Transverse colon (tissue), 4 donors: ENCODE measurements at regions not wholly inside any gene's neighbourhood (a gene's known extent, or its start where the extent isn't known, plus 50 kb on each side); places are given as distances from the start of the nearest gene placed in this dataset.

Source experiments
- DNase-seq: peaks from one replicate; pipeline ENCODE4 v3.0.0-alpha.2; 2019
- H3K27ac ChIP-seq, 4 donors: fragments of 200-600 bp; sonication (generic); 2 replicates each; pipeline ENCODE4 v1.5.1; 2016 to 2018; ENCODE audit warnings: inconsistent platforms in 4 of 4
- H3K27me3 ChIP-seq: fragments of 200-600 bp; sonication (generic); 2 replicates; pipeline ENCODE4 v1.5.1; 2017; ENCODE audit warnings: inconsistent platforms
- H3K36me3 ChIP-seq, 4 donors: fragments of 200-600 bp; sonication (generic); 2 replicates each; pipeline ENCODE4 v1.5.1; 2017 to 2019; ENCODE audit warnings: inconsistent platforms in 4 of 4
- H3K4me1 ChIP-seq, 4 donors: fragments of 200-600 bp; sonication (generic); 2 replicates each; pipeline ENCODE4 v1.5.1; 2017 to 2020; ENCODE audit warnings: inconsistent platforms in 4 of 4
- H3K4me3 ChIP-seq, 4 donors: fragments of 200-600 bp; sonication (generic); 1 replicate in 1 of 4; 2 replicates in 3 of 4; pipeline versions ENCODE4 v1.5.1 to v1.6.1; 2017 to 2019; ENCODE audit warnings: inconsistent platforms in 4 of 4
- H3K9me3 ChIP-seq, 2 donors: fragments of 200-600 bp; sonication (generic); 2 replicates each; pipeline ENCODE4 v1.5.1; 2017 to 2019; ENCODE audit warnings: inconsistent platforms in 2 of 2
- EP300 ChIP-seq: sonication (generic); formaldehyde crosslinking; IDR thresholded peaks from one replicate; pipeline ENCODE4 v1.6.1; 2017; ENCODE audit warnings: antibody characterized with exemption, low read depth
- POLR2A ChIP-seq: fragments of 450-650 bp; IDR thresholded peaks from one replicate; pipeline ENCODE4 v1.6.1; 2016; ENCODE audit warnings: antibody characterized with exemption, mild to moderate bottlenecking, moderate library complexity
- POLR2AphosphoS5 ChIP-seq, 3 donors: sonication (generic); formaldehyde crosslinking; IDR thresholded peaks; one replicate each; pipeline ENCODE4 v1.6.1; 2016; ENCODE audit warnings: antibody characterized with exemption in 3 of 3
- WGBS, 2 donors: methylation state at CpG; one replicate each; pipeline ENCODE4 v1.1.5; 2018; ENCODE audit warnings: low coverage in 1 of 2; 5-methylcytosine and 5-hydroxymethylcytosine counted together
- in situ Hi-C, 4 donors: fragments of 200-750 bp; cut with MboI; loops; one replicate each; pipeline versions ENCODE4 v1.15.0 to v1.15.1; 2017; ENCODE audit warnings: low sequenced_read_pairs in 3 of 4, low pct_ligation_motif_present in 1 of 4, low pct_unique_long_range_greater_than_20kb in 1 of 4
- intact Hi-C: fragments of 100-400 bp; cut with DNase I; formaldehyde crosslinking; loops from one replicate; pipeline ENCODE4 v1.15.1; 2023; ENCODE audit warnings: low total_unique reads
- TF ChIP-seq, protein P1 (sequence below), 5 experiments: fragments of 200-600 bp in 3 of 5; fragments of 450-650 bp in 2 of 5; sonication (generic) in 3 of 5; IDR thresholded peaks; 1 replicate in 2 of 5; 2 replicates in 3 of 5; pipeline ENCODE4 v1.5.1; 2016 to 2017; ENCODE audit warnings: antibody characterized with exemption in 5 of 5, inconsistent platforms in 3 of 5, mild to moderate bottlenecking in 2 of 5, moderate library complexity in 1 of 5

DNA sequence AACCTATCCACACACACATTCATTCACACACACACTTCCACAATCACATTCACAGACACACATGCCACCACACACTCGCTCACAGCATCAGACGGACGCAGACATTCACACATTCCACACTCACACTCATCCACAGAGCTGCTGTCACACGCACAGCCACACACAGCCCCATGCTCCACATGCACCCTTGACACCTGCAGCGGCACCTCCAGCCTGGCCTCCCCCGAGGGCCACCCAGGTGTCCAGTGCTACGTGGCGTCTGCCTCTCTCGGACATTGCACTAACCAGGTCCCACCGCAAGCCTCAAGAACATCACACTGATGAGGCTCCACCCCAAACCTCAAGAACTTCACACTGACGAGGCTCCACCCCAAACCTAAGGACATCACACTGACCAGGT is 155.2 kb downstream of the RBFOX3 start:
- no peaks in the 10 kb centered on the region for H3K36me3 ChIP-seq
- WGBS, 2 donors, result 79% methylated on average over 11 of the region's 11 CpGs; no CpG with 5 or more reads in 1 of the 2 donors
- H3K27ac ChIP-seq, result no peak overlapping the region
- TF ChIP-seq POLR2A (no peak), EP300 (no peak), POLR2AphosphoS5 (IDR thresholded peaks at IDR 0.05) (no peak)
- TF ChIP-seq, protein P1, sequence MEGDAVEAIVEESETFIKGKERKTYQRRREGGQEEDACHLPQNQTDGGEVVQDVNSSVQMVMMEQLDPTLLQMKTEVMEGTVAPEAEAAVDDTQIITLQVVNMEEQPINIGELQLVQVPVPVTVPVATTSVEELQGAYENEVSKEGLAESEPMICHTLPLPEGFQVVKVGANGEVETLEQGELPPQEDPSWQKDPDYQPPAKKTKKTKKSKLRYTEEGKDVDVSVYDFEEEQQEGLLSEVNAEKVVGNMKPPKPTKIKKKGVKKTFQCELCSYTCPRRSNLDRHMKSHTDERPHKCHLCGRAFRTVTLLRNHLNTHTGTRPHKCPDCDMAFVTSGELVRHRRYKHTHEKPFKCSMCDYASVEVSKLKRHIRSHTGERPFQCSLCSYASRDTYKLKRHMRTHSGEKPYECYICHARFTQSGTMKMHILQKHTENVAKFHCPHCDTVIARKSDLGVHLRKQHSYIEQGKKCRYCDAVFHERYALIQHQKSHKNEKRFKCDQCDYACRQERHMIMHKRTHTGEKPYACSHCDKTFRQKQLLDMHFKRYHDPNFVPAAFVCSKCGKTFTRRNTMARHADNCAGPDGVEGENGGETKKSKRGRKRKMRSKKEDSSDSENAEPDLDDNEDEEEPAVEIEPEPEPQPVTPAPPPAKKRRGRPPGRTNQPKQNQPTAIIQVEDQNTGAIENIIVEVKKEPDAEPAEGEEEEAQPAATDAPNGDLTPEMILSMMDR (IDR thresholded peaks at IDR 0.05), result no peak
- DNase-seq, result no peak
- no peak overlapping the region for H3K4me3 ChIP-seq
- no peaks in the 10 kb centered on the region for H3K4me1 ChIP-seq
- H3K27me3 ChIP-seq, result no peaks in the 10 kb centered on the region
- in situ Hi-C loops, result no loop called here
- intact Hi-C loops, result no loop called here
- H3K9me3 ChIP-seq, result no peaks in the 10 kb centered on the region

DNA sequence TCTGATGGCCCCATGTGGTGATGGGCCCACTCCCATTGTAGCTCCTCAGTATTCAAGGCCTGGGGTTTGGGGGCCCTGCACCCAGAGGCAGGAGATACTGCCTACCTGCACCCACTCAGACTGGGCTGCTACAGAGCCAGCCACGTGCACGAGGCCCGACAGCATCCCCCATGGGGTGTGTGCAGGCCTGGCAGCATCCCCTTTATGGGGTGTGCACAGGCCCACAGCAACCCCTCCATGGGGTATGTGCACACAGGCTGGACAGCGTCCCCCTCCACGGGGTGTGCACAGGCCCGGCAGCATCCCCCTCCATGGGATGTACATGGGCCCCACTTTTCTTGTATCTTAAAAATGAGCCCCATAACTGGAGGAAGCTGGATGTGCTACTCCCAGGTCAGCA is 156.0 kb downstream of the RBFOX3 start:
- intact Hi-C loops, result no loop called here
- 84% methylated on average over 6 of the region's 6 CpGs; no CpG with 5 or more reads in 1 of the 2 donors for WGBS, 2 donors
- TF ChIP-seq POLR2A (no peak), EP300 (no peak), POLR2AphosphoS5 (IDR thresholded peaks at IDR 0.05) (no peak)
- TF ChIP-seq, protein P1 (IDR thresholded peaks at IDR 0.05), result no peak
- H3K36me3 ChIP-seq, result no peaks in the 10 kb centered on the region
- no peaks in the 10 kb centered on the region for H3K4me1 ChIP-seq
- in situ Hi-C loops, result no loop called here
- H3K4me3 ChIP-seq, result no peak overlapping the region
- no peaks in the 10 kb centered on the region for H3K9me3 ChIP-seq
- no peak for DNase-seq
- no peaks in the 10 kb centered on the region for H3K27me3 ChIP-seq
- H3K27ac ChIP-seq, result no peak overlapping the region

DNA sequence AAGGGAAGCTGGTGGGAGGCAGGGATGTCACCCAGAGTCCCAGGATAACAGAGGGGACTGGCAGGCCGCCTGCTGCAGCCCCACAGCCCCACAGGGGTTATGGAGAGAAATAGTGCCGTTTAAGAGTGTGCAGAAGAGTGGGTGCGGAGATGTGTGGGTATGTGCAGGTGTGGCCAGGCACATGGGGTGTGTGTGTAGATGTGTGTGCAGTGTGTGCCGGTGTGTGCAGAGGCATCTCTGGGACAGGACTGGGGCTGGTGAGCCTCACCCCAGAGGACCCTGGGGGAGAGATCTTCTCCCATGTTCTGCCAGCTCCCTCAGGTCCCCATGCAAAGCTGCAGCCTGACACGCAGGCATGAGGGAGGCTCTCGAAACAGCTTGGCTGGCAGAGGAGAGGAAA is 157.4 kb downstream of the RBFOX3 start:
- no peaks in the 10 kb centered on the region for H3K36me3 ChIP-seq
- H3K9me3 ChIP-seq, result no peaks in the 10 kb centered on the region
- DNase-seq, result no peak
- no peak overlapping the region for H3K27ac ChIP-seq
- H3K27me3 ChIP-seq, result no peaks in the 10 kb centered on the region
- in situ Hi-C loops (no loop called here), intact Hi-C loops (no loop called here)
- H3K4me3 ChIP-seq, result no peak overlapping the region
- 64% methylated on average over 5 of the region's 6 CpGs; no CpG with 5 or more reads in 1 of the 2 donors for WGBS, 2 donors
- no peaks in the 10 kb centered on the region for H3K4me1 ChIP-seq
- TF ChIP-seq POLR2AphosphoS5 (IDR thresholded peaks at IDR 0.05) (no peak), EP300 (no peak), POLR2A (no peak)
- TF ChIP-seq, protein P1 (IDR thresholded peaks at IDR 0.05), result no peak

DNA sequence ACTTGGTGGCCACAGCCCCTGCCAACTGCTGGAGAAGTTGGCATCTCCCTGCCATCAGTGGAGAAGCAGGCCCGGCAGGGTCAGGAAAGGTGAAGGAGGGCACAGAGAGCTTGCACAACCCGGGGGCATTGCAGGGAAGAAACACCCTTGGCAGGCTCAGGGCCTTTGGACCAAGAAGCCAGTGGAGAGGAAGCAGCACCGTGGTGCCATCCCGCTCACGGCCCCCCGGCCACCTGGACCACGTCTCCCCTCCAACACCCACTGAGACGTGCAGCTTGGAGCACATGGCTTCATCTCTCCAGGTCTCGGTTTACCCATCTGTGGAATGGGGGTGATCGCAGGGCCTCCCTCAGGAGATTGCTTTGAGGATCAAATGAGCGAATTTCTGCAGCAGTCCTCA is 158.1 kb downstream of the RBFOX3 start:
- H3K27me3 ChIP-seq, result no peaks in the 10 kb centered on the region
- H3K4me3 ChIP-seq, result no peak overlapping the region
- H3K4me1 ChIP-seq, result no peaks in the 10 kb centered on the region
- intact Hi-C loops, result no loop called here
- TF ChIP-seq, protein P1 (IDR thresholded peaks at IDR 0.05), result no peak
- no peak for TF ChIP-seq EP300
- TF ChIP-seq POLR2AphosphoS5 (IDR thresholded peaks at IDR 0.05), result no peak
- no peak for TF ChIP-seq POLR2A
- no peaks in the 10 kb centered on the region for H3K9me3 ChIP-seq
- no peak overlapping the region for H3K27ac ChIP-seq
- WGBS, 2 donors, result 63% methylated on average over 11 of the region's 11 CpGs; no CpG with 5 or more reads in 1 of the 2 donors
- DNase-seq, result no peak
- in situ Hi-C loops, result no loop called here
- no peaks in the 10 kb centered on the region for H3K36me3 ChIP-seq
